ENCODE measurements at regions not wholly inside any gene's neighbourhood (a gene's known extent, or its start where the extent isn't known, plus 50 kb on each side); places are given as distances from the start of the nearest gene placed in this dataset.

DNA sequence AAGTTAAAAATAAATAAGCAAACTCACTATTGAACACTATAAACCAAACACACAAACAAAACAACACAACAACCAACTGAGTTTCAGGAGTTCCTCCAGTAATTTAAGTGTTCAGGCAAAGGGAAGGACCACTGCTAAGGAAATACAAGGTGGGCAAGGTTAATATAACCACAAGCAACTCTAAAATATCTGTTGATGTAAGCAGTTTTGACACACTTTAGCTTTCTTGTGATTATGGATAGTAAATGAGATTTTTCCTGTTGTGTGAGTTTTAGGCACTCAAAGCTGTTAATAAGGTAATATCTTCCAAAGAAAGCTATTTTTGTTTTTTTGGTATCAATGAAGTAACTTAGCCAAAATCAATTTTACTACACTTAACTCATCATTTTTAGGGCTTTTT is 839.1 kb upstream of the FOXG1 start:
- H3K9me3 ChIP-seq, result no peaks in the 10 kb centered on the region
- H3K36me3 ChIP-seq, result no peaks in the 10 kb centered on the region
- TF ChIP-seq, protein P1, sequence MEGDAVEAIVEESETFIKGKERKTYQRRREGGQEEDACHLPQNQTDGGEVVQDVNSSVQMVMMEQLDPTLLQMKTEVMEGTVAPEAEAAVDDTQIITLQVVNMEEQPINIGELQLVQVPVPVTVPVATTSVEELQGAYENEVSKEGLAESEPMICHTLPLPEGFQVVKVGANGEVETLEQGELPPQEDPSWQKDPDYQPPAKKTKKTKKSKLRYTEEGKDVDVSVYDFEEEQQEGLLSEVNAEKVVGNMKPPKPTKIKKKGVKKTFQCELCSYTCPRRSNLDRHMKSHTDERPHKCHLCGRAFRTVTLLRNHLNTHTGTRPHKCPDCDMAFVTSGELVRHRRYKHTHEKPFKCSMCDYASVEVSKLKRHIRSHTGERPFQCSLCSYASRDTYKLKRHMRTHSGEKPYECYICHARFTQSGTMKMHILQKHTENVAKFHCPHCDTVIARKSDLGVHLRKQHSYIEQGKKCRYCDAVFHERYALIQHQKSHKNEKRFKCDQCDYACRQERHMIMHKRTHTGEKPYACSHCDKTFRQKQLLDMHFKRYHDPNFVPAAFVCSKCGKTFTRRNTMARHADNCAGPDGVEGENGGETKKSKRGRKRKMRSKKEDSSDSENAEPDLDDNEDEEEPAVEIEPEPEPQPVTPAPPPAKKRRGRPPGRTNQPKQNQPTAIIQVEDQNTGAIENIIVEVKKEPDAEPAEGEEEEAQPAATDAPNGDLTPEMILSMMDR (IDR thresholded peaks at IDR 0.05; ENCODE audit: low read depth, low read length), result no peak
- H3K27me3 ChIP-seq, result no peaks in the 10 kb centered on the region
- H3K4me3 ChIP-seq (ENCODE audit: low read depth, low read length), result no peak overlapping the region
- H3K4me1 ChIP-seq, result no peaks in the 10 kb centered on the region
- DNase-seq, result no peak

GRCh38 chr14:27929797-27930347 is 836.7 kb upstream of the FOXG1 start:
- no peaks in the 10 kb centered on the region for H3K4me1 ChIP-seq
- no peaks in the 10 kb centered on the region for H3K36me3 ChIP-seq
- no peaks in the 10 kb centered on the region for H3K9me3 ChIP-seq
- TF ChIP-seq, protein P1 (IDR thresholded peaks at IDR 0.05; ENCODE audit: low read depth, low read length), result no peak
- no peak overlapping the region for H3K4me3 ChIP-seq (ENCODE audit: low read depth, low read length)
- H3K27me3 ChIP-seq, result no peaks in the 10 kb centered on the region
- DNase-seq, result no peak

DNA sequence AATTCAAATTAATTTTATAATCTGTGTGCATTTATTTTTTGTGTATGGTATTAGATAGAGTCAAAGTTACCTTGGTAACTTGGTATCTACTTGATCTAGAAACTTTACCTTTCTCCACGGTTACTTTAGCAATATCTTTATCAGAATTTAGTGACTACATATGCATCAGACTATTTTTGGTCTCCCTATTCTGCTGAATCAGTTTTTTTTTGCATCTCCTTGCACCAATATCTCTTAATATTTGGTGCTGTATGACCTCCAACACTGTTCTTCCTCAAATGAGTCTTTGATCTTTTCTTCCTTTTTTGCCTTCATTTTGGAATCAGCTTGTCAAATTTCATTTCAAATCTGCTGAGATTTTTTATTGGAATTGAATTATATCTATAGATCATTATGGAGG is 828.2 kb upstream of the FOXG1 start:
- TF ChIP-seq, protein P1 (IDR thresholded peaks at IDR 0.05; ENCODE audit: low read depth, low read length), result no peak
- Histone ChIP-seq H3K9me3 (no peaks in the 10 kb centered on the region), H3K4me1 (no peaks in the 10 kb centered on the region), H3K27me3 (no peaks in the 10 kb centered on the region), H3K36me3 (no peaks in the 10 kb centered on the region), H3K4me3 (ENCODE audit: low read depth, low read length) (no peak overlapping the region)
- no peak for DNase-seq

- DNase-seq, result no peak
- no peaks in the 10 kb centered on the region for H3K9me3 ChIP-seq
- TF ChIP-seq, protein P1 (IDR thresholded peaks at IDR 0.05; ENCODE audit: low read depth, low read length), result no peak
- H3K4me1 ChIP-seq, result no peaks in the 10 kb centered on the region
- H3K4me3 ChIP-seq (ENCODE audit: low read depth, low read length), result no peak overlapping the region
- no peaks in the 10 kb centered on the region for H3K27me3 ChIP-seq
- H3K36me3 ChIP-seq, result no peaks in the 10 kb centered on the region
Measured at GRCh38 chr14:27945512-27945911, 821.1 kb upstream of the FOXG1 start.

- DNase-seq, result no peak
- no peak overlapping the region for H3K4me3 ChIP-seq (ENCODE audit: low read depth, low read length)
- H3K9me3 ChIP-seq, result no peaks in the 10 kb centered on the region
Measured at GRCh38 chr14:27958757-27959156, 807.8 kb upstream of the FOXG1 start.

GRCh38 chr14:27995691-27996090 is 770.9 kb upstream of the FOXG1 start:
- H3K4me1 ChIP-seq, result no peaks in the 10 kb centered on the region
- no peaks in the 10 kb centered on the region for H3K9me3 ChIP-seq
- TF ChIP-seq, protein P1 (IDR thresholded peaks at IDR 0.05; ENCODE audit: low read depth, low read length), result no peak
- H3K27me3 ChIP-seq, result no peaks in the 10 kb centered on the region
- no peak for DNase-seq
- no peaks in the 10 kb centered on the region for H3K36me3 ChIP-seq
- no peak overlapping the region for H3K4me3 ChIP-seq (ENCODE audit: low read depth, low read length)

More at GRCh38 chr14:27958757-27959156, 807.8 kb upstream of the FOXG1 start:
- no peaks in the 10 kb centered on the region for H3K27me3 ChIP-seq
- TF ChIP-seq, protein P1 (IDR thresholded peaks at IDR 0.05; ENCODE audit: low read depth, low read length), result no peak
- H3K4me1 ChIP-seq, result no peaks in the 10 kb centered on the region
- no peaks in the 10 kb centered on the region for H3K36me3 ChIP-seq
